OCI-LY1 (cell line): ENCODE measurements at regions not wholly inside any gene's neighbourhood (a gene's known extent, or its start where the extent isn't known, plus 50 kb on each side); places are given as distances from the start of the nearest gene placed in this dataset.

Source experiments
- CTCF ChIP-seq: fragments of 200-600 bp; sonication (generic), shearing (Covaris generic); IDR thresholded peaks from 2 replicates; pipeline ENCODE4 v1.5.1; 2017; ENCODE audit warnings: mild to moderate bottlenecking, antibody characterized with exemption, low read length, moderate library complexity, mixed read lengths
- EZH2 ChIP-seq: fragments of 200-600 bp; sonication (generic), shearing (Covaris generic); IDR thresholded peaks from 2 replicates; pipeline ENCODE4 v1.8.0; 2017; ENCODE audit warnings: borderline replicate concordance, mixed run types, mild to moderate bottlenecking, antibody characterized with exemption, low read length, moderate library complexity, mixed read lengths

GRCh38 chr1:76015478-76016103 lies 59.0 kb upstream of the ST6GALNAC3 start:
- TF ChIP-seq CTCF (no peak), EZH2 (no peak)
